OCI-LY3 (cell line): ENCODE measurements at regions not wholly inside any gene's neighbourhood (a gene's known extent, or its start where the extent isn't known, plus 50 kb on each side); places are given as distances from the start of the nearest gene placed in this dataset.

Experiments used
- H2AFZ ChIP-seq: fragments of 200-600, 300-600 bp; shearing (Covaris generic); 2 replicates; pipeline ENCODE4 v1.6.0; 2014; ENCODE audit warnings: antibody characterized with exemption, low read depth, low read length
- H3K27ac ChIP-seq: fragments of 200-600, 300-600 bp; sonication (generic); 2 replicates; pipeline ENCODE4 v1.5.1; 2014; ENCODE audit warnings: mild to moderate bottlenecking, low read length, moderate library complexity, mixed read lengths
- H3K27me3 ChIP-seq: fragments of 200-600, 300-600 bp; sonication (generic); 2 replicates; pipeline ENCODE4 v1.6.1; 2014; ENCODE audit warnings: low read depth, low read length, mixed read lengths
- H3K36me3 ChIP-seq: fragments of 200-600, 300-600 bp; sonication (generic); replicated peaks from 2 replicates; pipeline ENCODE3; 2014; ENCODE audit warnings: low read depth, low read length, mixed read lengths
- H3K4me1 ChIP-seq: fragments of 300-600, 200-600 bp; sonication (generic); 2 replicates; pipeline ENCODE4 v1.6.1; 2014; ENCODE audit warnings: low read length, mixed read lengths
- H3K4me2 ChIP-seq: fragments of 200-600, 300-600 bp; sonication (generic); 2 replicates; pipeline ENCODE4 v1.6.1; 2014; ENCODE audit warnings: low read length, mixed read lengths
- H3K4me3 ChIP-seq: fragments of 300-600, 200-600 bp; sonication (generic); 2 replicates; pipeline ENCODE4 v1.5.1; 2014; ENCODE audit warnings: antibody characterized with exemption, mild to moderate bottlenecking, low read length, moderate library complexity
- H3K79me2 ChIP-seq: fragments of 300-600, 200-600 bp; shearing (Covaris generic); 2 replicates; pipeline ENCODE4 v1.6.1; 2014; ENCODE audit warnings: mild to moderate bottlenecking, low read length, mixed read lengths
- H3K9ac ChIP-seq: fragments of 300-600, 200-600 bp; shearing (Covaris generic); 2 replicates; pipeline ENCODE4 v1.6.0; 2014; ENCODE audit warnings: mild to moderate bottlenecking, low read length, moderate library complexity
- H3K9me3 ChIP-seq: fragments of 200-600, 300-600 bp; shearing (Covaris generic); 2 replicates; pipeline ENCODE4 v1.6.1; 2014; ENCODE audit warnings: low read length, mixed read lengths; ENCODE audit not compliant: insufficient read depth
- H4K20me1 ChIP-seq: fragments of 200-600, 300-600 bp; sonication (generic); 2 replicates; pipeline ENCODE4 v1.6.1; 2016; ENCODE audit warnings: low read length, mixed read lengths; ENCODE audit not compliant: insufficient read depth
- CTCF ChIP-seq: fragments of 200-600, 300-600 bp; sonication (generic); IDR thresholded peaks from 2 replicates; pipeline ENCODE4 v1.5.1; 2014; ENCODE audit warnings: antibody characterized with exemption, low read length, low read depth
- EZH2phosphoT487 ChIP-seq: fragments of 200-600 bp; shearing (Covaris generic); IDR thresholded peaks from 2 replicates; pipeline ENCODE4 v1.6.1; 2018; ENCODE audit warnings: antibody characterized with exemption, mixed run types, low read depth

DNA sequence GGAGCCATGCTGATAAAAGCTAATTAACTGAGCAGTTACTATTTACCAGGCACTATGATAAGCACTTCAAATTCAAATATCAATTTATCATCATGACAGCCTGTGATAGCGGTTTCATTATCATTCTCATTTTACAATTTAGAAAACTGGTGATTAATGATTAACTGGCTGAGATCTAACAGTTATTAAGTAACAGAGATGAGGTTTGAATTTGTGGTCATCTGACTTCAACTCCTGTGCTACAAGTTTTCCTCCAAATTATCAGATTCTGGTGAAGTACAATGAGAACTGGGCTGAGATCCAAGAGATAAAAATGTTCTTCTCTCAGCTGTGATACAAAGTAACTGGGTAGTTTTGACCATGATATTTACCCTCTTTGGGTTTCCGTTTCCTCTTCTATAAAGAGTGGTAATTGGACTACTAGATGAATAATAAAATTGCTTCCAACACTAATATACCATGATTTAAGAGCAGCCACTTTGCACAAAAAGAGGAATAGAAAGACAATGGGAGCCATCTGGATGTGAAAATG lies 74.5 kb upstream of the CCNG1 start:
- no peaks in the 10 kb centered on the region for H4K20me1 ChIP-seq
- H3K36me3 ChIP-seq = no peaks in the 10 kb centered on the region
- peaks cover 4% of the 10 kb centered on the region; the same call in 1 of the 2 replicates for H3K4me1 ChIP-seq
- no peaks in the 10 kb centered on the region for H3K27me3 ChIP-seq
- H3K79me2 ChIP-seq = no peaks in the 10 kb centered on the region
- no peak for TF ChIP-seq CTCF
- TF ChIP-seq EZH2phosphoT487 = no peak
- H2AFZ ChIP-seq = no peak overlapping the region
- H3K4me3 ChIP-seq = no peak overlapping the region
- H3K27ac ChIP-seq = no peak overlapping the region
- H3K9ac ChIP-seq = no peak overlapping the region
- H3K4me2 ChIP-seq = no peak overlapping the region
- no peaks in the 10 kb centered on the region for H3K9me3 ChIP-seq

- TF ChIP-seq CTCF (no peak), EZH2phosphoT487 (no peak)
- H3K9me3 ChIP-seq = no peaks in the 10 kb centered on the region
- peaks cover 4% of the 10 kb centered on the region; the same call in 1 of the 2 replicates for H3K4me1 ChIP-seq
- no peak overlapping the region for H2AFZ ChIP-seq
- H3K4me2 ChIP-seq = no peak overlapping the region
- H3K9ac ChIP-seq = no peak overlapping the region
- H3K27me3 ChIP-seq = no peaks in the 10 kb centered on the region
- no peak overlapping the region for H3K27ac ChIP-seq
- no peak overlapping the region for H3K4me3 ChIP-seq
- no peaks in the 10 kb centered on the region for H4K20me1 ChIP-seq
- no peaks in the 10 kb centered on the region for H3K79me2 ChIP-seq
- H3K36me3 ChIP-seq = no peaks in the 10 kb centered on the region
Measured at GRCh38 chr5:163363389-163363788, 74.0 kb upstream of the CCNG1 start.

DNA sequence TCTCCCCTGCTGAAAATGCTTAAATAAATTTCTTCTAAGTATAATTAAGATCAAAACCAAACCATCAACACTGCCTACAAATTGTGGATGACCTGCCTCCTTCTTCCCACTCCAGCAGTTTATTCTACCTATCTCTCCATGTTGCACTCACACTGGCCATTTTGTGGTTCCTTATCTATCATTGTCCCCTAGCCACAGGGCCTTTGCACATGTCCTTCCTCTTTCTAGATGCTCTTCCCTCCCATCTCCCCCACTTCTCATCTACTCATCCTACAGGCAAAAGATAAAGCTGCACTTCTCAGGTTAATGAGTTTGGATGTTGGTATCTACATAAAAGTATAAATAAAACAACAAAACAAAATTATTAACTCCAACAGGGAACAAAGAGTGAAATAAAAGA lies 70.6 kb upstream of the CCNG1 start:
- no peak for TF ChIP-seq CTCF
- no peak for TF ChIP-seq EZH2phosphoT487
- H3K9me3 ChIP-seq = no peaks in the 10 kb centered on the region
- H3K4me3 ChIP-seq = no peak overlapping the region
- H3K9ac ChIP-seq = no peak overlapping the region
- H4K20me1 ChIP-seq = no peaks in the 10 kb centered on the region
- no peak overlapping the region for H2AFZ ChIP-seq
- no peaks in the 10 kb centered on the region for H3K36me3 ChIP-seq
- H3K27ac ChIP-seq = no peak overlapping the region
- no peaks in the 10 kb centered on the region for H3K79me2 ChIP-seq
- H3K4me1 ChIP-seq = peaks cover 4% of the 10 kb centered on the region; the same call in 1 of the 2 replicates
- H3K4me2 ChIP-seq = no peak overlapping the region
- no peaks in the 10 kb centered on the region for H3K27me3 ChIP-seq

DNA sequence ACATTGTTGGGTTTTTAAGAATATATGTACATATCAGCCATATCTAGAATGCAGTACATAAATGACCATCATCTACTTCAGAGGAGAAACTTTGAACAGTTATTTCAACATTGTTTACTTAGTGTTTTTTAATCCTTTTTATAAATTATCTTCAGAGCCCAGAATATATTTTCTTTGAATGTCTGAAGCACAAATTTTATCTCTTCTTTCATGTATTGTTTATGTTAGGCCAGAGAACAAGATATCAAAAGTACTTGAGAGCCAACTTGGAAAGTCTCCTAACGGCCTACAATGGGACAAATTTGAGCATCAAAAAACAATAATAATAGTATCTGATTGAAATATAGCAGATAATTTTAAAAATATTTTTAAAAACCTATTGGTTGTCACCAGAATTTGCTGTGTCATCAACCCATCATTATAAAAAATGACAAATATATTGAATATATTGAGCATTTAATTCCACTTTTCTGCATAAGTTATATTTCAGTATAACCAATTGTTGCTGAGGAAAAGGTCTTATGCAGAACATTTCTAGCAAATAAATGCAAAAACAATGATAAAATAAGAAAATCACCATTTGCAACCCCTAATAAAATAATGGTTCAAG lies 67.5 kb upstream of the CCNG1 start:
- Histone ChIP-seq H3K9me3 (no peaks in the 10 kb centered on the region), H3K4me2 (no peak overlapping the region), H4K20me1 (no peaks in the 10 kb centered on the region), H2AFZ (no peak overlapping the region), H3K27ac (no peak overlapping the region), H3K36me3 (no peaks in the 10 kb centered on the region), H3K9ac (no peak overlapping the region), H3K4me3 (no peak overlapping the region), H3K4me1 (no peaks in the 10 kb centered on the region), H3K79me2 (no peaks in the 10 kb centered on the region), H3K27me3 (no peaks in the 10 kb centered on the region)
- TF ChIP-seq EZH2phosphoT487 = no peak
